Activated CD4-positive, alpha-beta memory T cell treated with anti-CD3 and anti-CD28 coated beads, Interleukin-2, amount 10 ng/mL, durations not matched to agents 7 days and 5 days (primary cell): ENCODE measurements at regions not wholly inside any gene's neighbourhood (a gene's known extent, or its start where the extent isn't known, plus 50 kb on each side); places are given as distances from the start of the nearest gene placed in this dataset.
"Not testable (repeated sequence)": the region's sequence is repeated elsewhere in the genome, so short reads cannot be mapped to it uniquely, and the experiment has no call there.

Experiments used
- CTCF ChIA-PET: fragments of 350-600 bp; sonication (Branson Sonifier 250); formaldehyde crosslinking; loops from one replicate; lab custom pipeline; 2021; ENCODE audit warnings: antibody characterized with exemption, inconsistent platforms; lab: Charles Lee
- POLR2A ChIA-PET: fragments of 350-600 bp; sonication (Branson Sonifier 250); formaldehyde crosslinking; loops from one replicate; lab custom pipeline; 2021; ENCODE audit warnings: antibody characterized with exemption; lab: Charles Lee
- DNase-seq: peaks from one replicate; pipeline ENCODE4 v3.0.0-alpha.2; 2020
- H3K27ac Mint-ChIP-seq: one replicate; pipeline ENCODE4 v1.8.0; 2021; ENCODE audit warnings: mild to moderate bottlenecking, mixed read lengths
- H3K27me3 Mint-ChIP-seq: one replicate; pipeline ENCODE4 v1.8.0; 2021; ENCODE audit warnings: mixed read lengths
- H3K36me3 Mint-ChIP-seq: one replicate; pipeline ENCODE4 v1.8.0; 2021; ENCODE audit warnings: low read depth, mixed read lengths
- H3K4me1 Mint-ChIP-seq: one replicate; pipeline ENCODE4 v1.8.0; 2021; ENCODE audit warnings: mixed read lengths
- H3K4me3 Mint-ChIP-seq: one replicate; pipeline ENCODE4 v1.8.0; 2021; ENCODE audit warnings: mild to moderate bottlenecking, mixed read lengths
- H3K9me3 Mint-ChIP-seq: one replicate; pipeline ENCODE4 v1.8.0; 2021; ENCODE audit warnings: mixed read lengths

DNA sequence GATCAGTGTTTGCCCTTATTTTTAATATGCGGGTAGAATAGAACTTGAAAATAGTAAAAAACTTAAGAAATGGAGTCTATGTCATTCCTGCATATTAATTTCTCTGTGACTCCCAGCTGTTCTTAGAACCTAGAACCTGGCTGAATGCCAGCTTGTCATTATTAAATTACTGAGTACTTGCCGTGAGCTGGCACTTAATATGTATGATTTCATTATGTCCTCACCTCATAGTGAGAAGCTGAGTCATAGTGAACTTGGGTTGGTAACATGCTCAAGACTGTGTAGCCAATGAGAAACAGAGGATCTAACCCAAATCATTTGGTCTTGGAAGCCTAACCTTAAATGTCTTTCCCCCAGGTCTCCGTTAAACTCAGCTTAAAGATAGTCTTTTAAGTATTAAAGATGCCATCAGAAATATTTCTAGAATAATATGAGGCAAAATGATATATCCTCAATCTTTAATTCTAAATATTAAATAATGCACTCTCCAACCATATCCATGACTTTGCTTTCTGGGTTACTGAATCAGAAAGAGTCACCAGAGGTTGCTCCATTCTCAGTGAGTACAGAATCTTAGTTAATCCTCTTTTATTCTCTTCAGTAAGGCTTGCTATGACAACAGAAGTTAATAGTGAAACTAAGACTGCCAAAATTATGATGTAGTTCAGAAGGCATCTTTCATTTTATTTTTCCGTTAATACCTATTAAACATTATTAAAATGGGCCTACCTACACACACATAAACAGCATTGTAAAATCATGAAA is 58.6 kb upstream of the TLL1 start:
- H3K4me1 Mint-ChIP-seq: no peaks in the 10 kb centered on the region
- no peak for DNase-seq
- CTCF ChIA-PET: no interaction called here
- POLR2A ChIA-PET: no interaction called here
- no peaks in the 10 kb centered on the region for H3K9me3 Mint-ChIP-seq
- H3K36me3 Mint-ChIP-seq: no peaks in the 10 kb centered on the region
- no peak overlapping the region for H3K4me3 Mint-ChIP-seq
- no peaks in the 10 kb centered on the region for H3K27me3 Mint-ChIP-seq
- H3K27ac Mint-ChIP-seq: no peak overlapping the region

DNA sequence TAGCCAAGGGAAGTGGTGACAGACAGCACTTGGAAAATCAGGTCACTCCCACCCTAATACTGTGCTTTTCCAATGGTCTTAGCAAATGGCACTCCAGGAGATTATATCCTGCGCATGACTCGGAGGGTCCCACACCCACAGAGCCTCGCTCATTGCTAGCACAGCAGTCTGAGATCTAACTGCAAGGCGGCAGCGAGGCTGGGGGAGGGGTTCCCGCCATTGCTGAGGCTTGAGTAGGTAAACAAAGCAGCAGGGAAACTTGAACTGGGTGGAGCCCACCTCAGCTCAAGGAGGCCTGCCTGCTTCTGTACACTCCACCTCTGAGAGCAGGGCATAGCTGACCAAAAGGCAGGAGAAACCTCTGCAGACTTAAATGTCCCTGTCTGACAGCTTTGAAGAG is 53.9 kb upstream of the TLL1 start:
- H3K4me1 Mint-ChIP-seq, H3K36me3 Mint-ChIP-seq, H3K27me3 Mint-ChIP-seq, CTCF ChIA-PET, H3K4me3 Mint-ChIP-seq, H3K27ac Mint-ChIP-seq, POLR2A ChIA-PET, DNase-seq, H3K9me3 Mint-ChIP-seq: not testable (repeated sequence)
